GM21619 (cell line): ENCODE measurements at regions not wholly inside any gene's neighbourhood (a gene's known extent, or its start where the extent isn't known, plus 50 kb on each side); places are given as distances from the start of the nearest gene placed in this dataset.

Source experiments
- ATAC-seq: cut with Tn5 transposase; IDR thresholded peaks from one replicate; pipeline ENCODE4 v1.9.1; 2021; ENCODE audit not compliant: unreplicated experiment

DNA sequence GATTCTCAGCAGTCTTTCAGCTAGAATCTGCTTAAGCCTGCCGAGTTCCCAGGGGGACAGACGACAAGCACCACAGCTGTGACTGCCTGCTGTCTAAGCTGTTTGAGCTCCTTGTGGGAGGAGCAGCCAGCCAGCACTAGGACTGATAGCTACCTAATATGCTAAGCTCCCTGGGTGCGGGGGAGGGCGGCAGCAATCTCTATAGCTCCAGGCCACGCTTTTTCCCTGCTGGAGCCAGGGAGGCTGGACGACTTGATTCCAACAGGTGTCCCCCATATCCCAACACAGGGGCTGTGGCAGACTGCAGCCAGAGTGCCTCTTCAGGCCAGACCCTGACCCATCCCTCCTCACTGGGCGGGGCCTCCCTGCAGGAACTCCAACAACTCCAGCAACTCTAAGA lies 134.1 kb upstream of the ARPP21 start:
- no peak for ATAC-seq

DNA sequence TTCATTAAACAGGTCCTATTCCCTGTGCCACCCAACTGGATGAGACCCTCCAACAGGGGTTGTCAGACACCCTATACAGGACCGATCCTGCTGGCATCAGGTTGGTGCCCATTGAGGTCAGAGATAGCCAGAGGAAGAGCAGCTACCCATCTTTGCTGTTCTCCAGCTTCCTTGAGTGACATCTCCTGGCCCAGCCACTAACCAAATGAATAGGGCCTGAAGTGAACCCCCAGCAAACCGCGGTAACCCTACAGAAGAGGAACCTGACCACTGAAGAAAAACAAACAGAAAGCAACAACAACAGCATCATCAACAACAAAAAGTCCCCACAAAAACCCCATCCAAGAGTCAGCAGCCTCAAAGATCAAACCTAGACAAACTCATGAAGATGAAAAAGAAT lies 133.6 kb upstream of the ARPP21 start:
- no peak for ATAC-seq

DNA sequence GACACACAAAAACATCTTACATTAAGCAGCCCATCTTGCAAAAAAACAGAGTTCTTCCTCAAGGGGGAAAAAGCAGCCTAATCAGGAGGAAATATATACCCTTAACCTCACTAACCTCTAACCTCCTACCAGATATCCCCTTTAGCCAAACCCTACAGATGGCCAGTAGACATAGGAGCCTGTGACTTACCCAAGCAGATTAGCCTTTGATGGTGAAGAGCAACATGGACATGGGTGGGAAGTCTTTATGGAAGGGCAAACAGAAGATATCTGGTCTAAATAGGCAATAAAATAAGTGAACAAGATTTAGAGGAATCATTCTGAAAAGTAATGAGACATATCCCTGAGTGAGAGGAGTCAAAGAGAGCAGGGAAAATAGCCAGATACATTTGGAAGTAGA lies 119.4 kb upstream of the ARPP21 start:
- ATAC-seq: no peak

DNA sequence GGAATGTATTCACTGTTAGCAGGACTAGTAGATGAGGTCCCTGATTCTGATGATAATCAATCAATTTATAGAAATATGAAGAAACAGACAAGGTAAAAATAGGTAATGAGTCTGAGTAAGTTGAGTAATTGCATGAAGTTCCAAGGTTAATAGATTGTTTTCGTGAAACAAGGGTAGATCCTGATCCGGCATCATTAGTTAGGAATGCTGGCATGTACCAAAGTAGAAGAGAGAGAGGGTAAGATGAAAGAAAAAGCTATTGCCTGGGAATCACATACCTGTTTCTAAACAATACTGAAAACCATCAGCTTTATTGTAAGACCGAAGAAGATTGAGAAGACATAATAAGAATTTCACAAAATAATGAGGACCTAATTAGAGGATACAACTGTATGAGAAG lies 118.1 kb upstream of the ARPP21 start:
- ATAC-seq: no peak

DNA sequence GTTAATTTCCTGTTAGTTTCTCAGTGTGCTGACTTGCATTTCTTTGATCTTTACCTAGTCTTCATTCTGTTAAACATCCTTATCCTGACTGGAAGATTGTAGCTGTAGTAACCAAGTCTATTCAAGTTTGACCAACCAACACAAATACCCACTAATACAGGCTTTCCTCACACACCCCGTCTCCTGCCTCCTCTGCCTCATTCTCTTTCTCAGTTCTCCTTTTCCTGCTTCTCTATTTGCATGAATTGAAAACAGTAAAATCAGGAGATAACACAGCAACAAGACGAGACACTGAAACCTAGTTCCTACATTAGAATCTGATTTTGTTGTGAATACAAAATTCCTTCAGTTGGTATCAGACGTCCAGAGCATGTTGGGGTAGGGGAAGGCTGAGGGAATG lies 116.9 kb upstream of the ARPP21 start:
- no peak for ATAC-seq

DNA sequence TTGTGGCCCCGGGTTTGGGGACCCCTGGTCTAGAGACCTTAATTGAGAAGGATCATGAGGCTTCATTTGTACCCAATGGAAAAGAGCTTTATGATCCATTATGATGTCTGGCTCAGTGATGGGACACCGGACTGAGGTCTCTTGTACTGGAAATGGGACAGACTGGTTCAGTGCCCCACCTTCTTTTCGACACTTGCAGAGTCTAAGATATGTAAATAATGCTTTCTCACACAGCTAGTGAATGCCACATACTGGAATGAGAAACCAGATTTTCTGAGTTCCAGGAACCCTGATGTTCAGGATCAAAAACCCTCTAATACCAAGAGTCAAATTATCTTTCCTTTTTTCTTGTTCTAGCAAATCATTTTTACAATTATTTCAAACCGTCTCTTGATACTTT lies 116.3 kb upstream of the ARPP21 start:
- no peak for ATAC-seq

DNA sequence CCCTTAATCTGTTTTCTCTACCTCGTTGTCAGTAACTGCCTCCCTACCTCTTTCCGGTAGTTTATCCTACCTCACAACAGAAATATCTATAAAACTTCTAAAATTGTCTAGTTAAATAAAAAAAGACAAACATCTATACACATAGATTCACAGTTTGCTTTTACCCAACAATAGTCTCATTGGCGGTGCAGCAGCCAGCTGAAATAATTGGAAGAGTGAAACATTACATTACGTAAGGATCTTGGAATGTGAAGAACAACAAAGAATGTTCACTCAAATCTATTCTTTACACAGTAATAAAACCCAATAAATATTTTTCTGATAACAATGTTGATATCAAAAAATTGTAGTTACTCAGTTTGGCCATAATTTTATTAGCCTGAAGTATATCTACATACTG lies 115.5 kb upstream of the ARPP21 start:
- no peak for ATAC-seq

DNA sequence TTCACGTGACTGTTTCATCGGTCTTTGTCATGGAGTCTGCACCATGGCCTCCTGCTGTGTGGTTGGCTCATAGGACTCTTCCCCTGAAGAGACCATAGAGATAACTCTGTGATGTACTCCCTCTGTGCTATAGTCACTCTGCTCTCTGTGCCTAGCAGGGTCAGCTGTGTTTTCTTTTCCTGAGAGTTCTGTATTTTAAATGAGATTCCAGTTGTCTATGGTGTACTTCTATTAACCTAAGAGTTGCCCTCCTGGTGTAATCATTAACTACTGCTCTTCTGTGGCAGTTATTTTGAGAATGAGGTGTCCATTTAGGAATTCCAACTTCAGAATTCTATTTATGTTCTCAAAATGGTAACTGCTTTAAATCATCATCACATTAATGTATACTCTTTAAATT lies 114.5 kb upstream of the ARPP21 start:
- no peak for ATAC-seq

DNA sequence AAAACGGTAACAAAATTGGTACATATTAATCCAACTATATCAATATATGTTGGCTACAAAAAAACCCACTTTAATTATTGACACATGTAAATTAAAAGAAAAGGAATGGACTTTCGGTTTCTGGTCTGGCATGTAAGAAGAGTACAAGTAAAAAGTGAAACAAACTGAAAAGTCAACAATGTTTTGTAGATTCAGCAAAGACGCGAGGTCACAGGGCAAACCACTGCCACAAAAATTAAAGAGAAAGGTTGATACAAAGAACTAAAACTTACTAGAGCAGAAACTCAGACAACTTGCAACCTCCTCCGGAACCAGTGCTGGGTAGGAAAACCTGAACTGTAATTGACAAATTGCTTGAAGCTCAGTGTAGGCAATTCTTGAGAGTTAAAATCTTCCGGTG lies 110.6 kb upstream of the ARPP21 start:
- ATAC-seq: no peak

DNA sequence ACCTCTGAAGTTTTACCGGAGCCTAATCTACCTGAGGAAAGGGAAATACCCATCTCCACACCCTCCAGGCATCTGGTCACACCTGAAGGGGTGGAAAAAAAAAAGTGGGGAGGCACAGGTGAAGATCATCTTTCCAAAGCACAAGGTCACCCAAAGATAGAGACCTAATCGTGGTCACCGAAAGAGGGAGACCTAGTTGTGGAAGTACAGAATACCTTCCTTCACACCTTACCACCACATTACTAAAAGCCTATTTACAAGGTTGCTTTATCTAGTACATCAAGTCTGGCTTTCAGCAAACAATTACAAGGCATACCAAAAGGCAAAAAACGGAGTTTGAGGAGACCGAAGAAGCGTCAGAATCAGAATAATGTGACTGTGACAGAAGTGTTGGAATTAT lies 110.0 kb upstream of the ARPP21 start:
- ATAC-seq: no peak

DNA sequence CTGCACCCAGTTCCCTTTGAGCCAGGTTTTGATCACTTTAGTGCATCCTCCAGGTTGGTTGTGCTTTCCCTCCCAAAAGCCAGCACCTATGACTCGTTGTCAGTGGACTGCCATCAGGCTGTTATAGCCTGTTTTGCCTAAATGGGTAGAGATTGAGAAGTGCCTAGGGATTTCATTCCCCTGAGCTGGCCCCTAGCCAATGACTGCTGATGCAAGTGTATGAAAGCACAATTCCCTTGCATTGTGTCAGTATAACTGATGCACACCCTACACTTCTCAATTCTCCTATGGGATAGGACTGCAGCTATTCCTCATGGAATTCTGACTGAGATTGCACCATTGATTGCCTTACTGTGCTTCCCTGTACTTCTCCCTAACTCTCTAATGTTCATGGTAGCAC lies 102.1 kb upstream of the ARPP21 start:
- no peak for ATAC-seq

DNA sequence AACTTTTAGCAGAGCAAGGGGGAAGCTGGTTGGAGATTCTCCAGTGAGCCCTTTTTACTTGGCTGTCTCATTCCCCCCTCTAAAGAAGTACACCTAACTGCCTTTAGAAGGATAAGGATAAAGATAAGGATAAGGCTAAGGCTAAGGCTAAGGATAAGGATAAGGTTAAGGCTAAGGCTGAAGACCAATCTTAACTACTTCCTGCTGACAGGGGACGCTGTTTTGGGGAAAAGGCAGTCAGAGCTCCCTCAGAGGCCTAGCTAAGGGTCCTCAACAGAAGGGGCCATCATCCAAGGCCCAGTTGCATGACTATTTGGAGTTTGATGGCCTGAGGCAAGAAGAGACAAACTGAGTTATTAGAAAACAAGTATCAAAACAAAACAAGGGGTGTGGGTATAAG lies 94.3 kb upstream of the ARPP21 start:
- no peak for ATAC-seq

DNA sequence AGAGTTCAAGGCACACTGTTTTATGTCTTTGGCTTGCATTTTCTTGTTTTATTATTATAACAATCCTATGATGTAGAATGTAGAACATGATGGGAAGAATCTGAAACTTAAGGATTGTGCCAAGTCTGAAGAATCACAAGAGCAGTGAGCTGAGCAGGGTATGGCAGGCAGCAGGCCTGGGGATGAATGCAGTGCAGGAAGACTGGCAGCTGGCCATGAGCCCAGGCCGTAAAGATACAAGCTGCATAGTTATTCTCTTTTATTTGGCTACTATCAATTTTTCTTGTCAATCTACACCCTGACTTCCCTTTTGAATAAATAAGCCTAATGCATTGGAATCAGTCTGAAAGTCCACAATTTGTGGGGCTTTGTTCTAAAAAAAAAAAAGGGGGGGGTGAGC lies 89.6 kb upstream of the ARPP21 start:
- ATAC-seq: no peak

DNA sequence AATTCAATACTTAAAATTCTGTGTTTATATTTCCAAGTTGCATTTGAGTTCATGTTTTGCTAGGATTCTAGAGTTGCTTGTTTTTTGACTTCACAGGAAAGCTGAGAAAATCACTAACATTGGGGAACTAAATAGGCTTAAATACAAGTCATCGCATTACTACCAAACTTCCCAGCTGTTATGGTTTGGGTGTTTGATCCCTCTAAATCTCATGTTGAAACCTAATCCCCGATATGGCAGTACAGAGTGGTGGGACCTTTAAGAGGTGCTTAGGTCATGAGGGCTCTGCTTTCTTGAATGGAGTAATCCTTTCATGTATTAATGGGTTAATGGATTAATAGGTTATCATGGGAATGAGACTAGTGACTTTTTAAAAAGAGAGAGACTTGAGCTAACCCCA lies 77.2 kb upstream of the ARPP21 start:
- ATAC-seq: no peak

DNA sequence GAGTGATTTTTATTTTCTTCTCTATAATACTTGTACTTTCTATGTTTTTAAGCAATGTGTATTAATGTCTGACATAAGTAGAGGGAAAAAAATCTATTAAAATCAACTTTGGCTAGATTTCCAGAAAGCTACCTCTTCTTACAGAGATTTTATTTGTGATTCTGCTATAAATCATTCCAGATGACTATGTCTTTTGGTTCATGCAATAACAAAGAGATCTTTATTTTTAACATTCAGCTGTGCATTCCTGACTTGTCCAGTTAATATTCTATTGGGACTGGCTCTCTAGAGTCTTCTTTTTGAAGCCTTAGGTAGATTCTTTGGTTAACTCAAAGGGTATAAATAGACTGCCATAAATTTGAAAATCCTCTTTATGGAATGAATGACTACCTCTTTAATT lies 74.3 kb upstream of the ARPP21 start:
- no peak for ATAC-seq
